A204.1 (cell line): ENCODE measurements at regions not wholly inside any gene's neighbourhood (a gene's known extent, or its start where the extent isn't known, plus 50 kb on each side); places are given as distances from the start of the nearest gene placed in this dataset.

Source experiments
- FAIRE-seq: peaks from 2 replicates; lab custom pipeline; 2012; peaks lifted over from hg19 to GRCh38; lab: Jason Lieb, UNC

DNA sequence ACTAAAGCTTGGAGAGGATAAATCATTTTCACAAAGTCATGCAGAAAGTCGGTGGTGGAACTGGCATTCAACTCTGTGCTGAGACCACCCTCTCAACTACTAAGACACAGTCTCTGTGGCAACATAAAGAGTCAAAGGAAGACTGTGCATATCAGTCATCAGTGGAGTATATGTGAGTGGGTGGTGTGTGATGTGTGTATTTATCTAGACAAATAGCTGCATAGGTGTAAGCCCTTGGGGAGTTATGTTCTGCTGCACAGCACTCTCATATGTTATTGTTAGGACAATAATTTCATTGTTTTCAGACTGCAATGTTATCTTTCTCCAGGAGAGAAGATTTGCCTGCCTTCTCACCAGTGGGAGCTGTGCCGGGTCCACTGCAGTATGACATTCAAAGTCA is 186.3 kb upstream of the HNRNPA3 start:
- no peak for FAIRE-seq

- FAIRE-seq = no peak
Measured at GRCh38 chr2:177026956-177027355, 185.6 kb upstream of the HNRNPA3 start.

GRCh38 chr2:177028296-177028695 is 184.3 kb upstream of the HNRNPA3 start:
- no peak for FAIRE-seq

DNA sequence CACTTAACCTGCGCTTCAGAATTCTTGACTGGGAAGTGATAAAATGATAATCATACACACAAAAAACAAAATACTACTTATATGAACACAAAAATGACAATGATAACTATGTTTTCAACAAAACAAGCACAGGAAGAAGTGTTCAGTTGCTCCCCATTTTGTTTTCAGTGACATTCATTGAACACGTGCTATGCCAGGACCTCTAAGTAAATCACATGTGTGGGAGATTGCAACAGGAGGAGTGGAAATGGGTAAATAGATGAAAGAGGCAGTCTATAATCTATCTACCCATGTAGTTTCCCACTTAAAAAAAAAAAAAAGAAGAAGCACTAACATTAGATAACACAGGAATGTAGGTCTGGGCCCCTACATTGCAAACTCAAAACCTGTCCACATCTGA is 183.5 kb upstream of the HNRNPA3 start:
- FAIRE-seq = no peak

GRCh38 chr2:177029501-177029900 is 183.1 kb upstream of the HNRNPA3 start:
- no peak for FAIRE-seq

DNA sequence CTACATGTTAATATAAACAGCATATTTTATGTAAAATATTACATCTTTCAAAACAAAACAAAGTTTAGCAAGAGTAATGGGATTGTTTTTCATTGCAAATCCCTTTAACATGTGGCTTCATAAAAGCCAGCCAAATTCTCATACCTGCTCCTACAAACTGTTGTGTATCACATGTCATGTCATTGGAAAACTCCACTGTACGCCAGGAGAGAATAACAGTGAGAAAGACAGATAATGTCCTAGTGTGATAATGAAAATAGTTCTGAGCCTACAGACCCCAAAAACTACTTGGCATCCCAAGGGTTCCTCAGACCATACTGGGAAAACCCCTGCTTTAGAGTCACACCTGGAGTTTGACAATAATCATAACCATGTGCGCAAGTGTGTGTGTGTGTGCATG is 182.7 kb upstream of the HNRNPA3 start:
- FAIRE-seq = no peak

- FAIRE-seq = no peak
Measured at GRCh38 chr2:177030451-177031105, 182.0 kb upstream of the HNRNPA3 start.

GRCh38 chr2:177031438-177032180 is 181.0 kb upstream of the HNRNPA3 start:
- FAIRE-seq = no peak

GRCh38 chr2:177036747-177037146 is 175.8 kb upstream of the HNRNPA3 start:
- no peak for FAIRE-seq

GRCh38 chr2:177037569-177037968 is 175.0 kb upstream of the HNRNPA3 start:
- no peak for FAIRE-seq

- FAIRE-seq = no peak
Measured at GRCh38 chr2:177038787-177039484, 173.7 kb upstream of the HNRNPA3 start.

- no peak for FAIRE-seq
Measured at GRCh38 chr2:177042311-177042710, 170.3 kb upstream of the HNRNPA3 start.

- no peak for FAIRE-seq
Measured at GRCh38 chr2:177044671-177045070, 167.9 kb upstream of the HNRNPA3 start.

- no peak for FAIRE-seq
Measured at GRCh38 chr2:177048981-177049380, 163.6 kb upstream of the HNRNPA3 start.

GRCh38 chr2:177051278-177051677 is 161.3 kb upstream of the HNRNPA3 start:
- no peak for FAIRE-seq

DNA sequence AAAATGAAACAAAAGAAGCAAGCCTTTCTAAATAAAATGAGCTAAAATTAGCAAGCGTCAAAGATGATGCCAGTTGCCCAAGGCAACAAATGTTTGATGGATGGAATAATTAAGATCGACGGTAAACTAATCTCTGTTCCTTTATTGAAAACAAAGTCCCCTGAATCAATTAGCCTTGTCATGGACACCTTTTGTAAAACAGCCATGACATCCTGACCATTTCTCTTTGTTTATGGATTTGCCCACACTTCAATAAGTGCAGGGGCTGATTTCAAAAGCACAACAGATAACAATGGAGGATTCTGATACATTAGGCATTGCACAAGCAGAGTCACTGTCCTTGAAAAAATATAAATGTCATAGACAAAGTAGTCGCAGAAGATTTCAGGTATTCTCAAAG is 160.1 kb upstream of the HNRNPA3 start:
- FAIRE-seq = no peak

- no peak for FAIRE-seq
Measured at GRCh38 chr2:177053038-177053437, 159.6 kb upstream of the HNRNPA3 start.

GRCh38 chr2:177053716-177054115 is 158.9 kb upstream of the HNRNPA3 start:
- no peak for FAIRE-seq

DNA sequence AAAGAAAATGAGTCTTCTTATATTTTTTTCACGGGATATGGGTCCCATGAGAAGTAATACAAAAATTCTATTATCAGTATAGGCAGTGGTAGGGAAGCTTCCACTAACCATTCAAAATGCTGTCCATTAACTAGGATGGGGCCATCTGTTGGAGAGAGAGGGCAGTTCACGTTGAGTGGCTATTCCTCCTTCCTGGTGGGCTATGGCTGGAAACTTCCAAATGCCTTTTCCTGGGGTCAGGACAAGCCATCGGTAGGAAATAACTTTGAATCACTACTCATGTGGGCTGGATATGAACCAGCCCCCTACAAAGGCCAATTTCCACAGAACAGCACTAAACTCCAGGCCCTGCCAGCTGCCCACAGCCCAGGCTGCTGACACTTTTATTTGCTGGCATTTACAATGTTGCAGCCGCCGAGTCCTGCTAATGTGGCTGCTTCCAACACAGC is 156.1 kb upstream of the HNRNPA3 start:
- no peak for FAIRE-seq

GRCh38 chr2:177058747-177059146 is 153.8 kb upstream of the HNRNPA3 start:
- no peak for FAIRE-seq

DNA sequence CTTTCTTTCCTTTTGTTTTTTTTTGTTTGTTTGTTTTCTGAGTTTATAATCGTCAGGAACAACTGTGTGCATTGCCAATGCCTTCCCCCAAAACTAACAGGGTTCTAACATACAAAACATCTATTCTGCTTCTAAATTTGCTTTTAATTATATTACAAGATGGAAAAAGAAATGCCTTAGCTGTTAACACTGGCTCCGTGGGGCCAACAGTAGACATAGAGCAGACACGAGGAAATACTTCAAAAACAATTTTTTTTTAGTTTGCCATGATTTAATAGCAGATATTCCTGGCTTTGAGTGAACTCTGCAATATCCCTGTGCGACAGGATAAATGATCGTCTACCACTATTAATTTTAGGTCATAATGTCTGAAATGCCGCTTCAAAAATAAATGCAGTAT is 153.3 kb upstream of the HNRNPA3 start:
- no peak for FAIRE-seq

DNA sequence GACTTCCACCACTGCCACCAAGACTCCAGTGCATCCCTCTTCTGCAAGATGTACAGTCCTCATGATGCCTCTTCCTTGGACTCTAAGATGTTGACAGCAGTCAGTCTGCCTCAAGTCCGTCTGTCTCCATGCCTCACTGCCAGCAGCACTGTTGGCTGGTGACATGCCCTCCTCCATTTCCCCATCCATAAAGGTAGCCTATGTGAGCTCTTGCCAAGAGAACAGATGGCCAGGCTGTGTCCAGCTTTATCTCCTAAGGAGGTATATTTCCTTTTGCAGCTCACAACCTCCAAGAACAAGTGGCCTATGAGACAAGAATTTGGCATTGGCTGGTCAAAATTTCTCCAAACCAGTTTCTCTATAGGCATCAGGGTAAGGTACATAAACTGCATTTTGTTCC is 149.3 kb upstream of the HNRNPA3 start:
- FAIRE-seq = no peak

- FAIRE-seq = no peak
Measured at GRCh38 chr2:177064422-177064821, 148.2 kb upstream of the HNRNPA3 start.
